Neural cell (in vitro differentiated cells): ENCODE measurements at regions not wholly inside any gene's neighbourhood (a gene's known extent, or its start where the extent isn't known, plus 50 kb on each side); places are given as distances from the start of the nearest gene placed in this dataset.

Source experiments
- H2AFZ ChIP-seq: fragments of 200-600, 300-800 bp; sonication (generic), shearing (Covaris generic); 2 replicates; pipeline ENCODE4 v1.6.0; 2014; ENCODE audit warnings: low read depth, mild to moderate bottlenecking, antibody characterized with exemption, low read length, moderate library complexity
- H3F3A ChIP-seq: fragments of 200-600 bp; shearing (Covaris generic); 2 replicates; pipeline ENCODE4 v1.6.1; 2016; ENCODE audit warnings: mild to moderate bottlenecking, moderate library complexity, mixed read lengths, antibody characterized with exemption, low read length; ENCODE audit not compliant: insufficient read depth, poor library complexity, severe bottlenecking
- H3K27ac ChIP-seq: fragments of 200-600, 300-800 bp; sonication (generic), shearing (Covaris generic); 2 replicates; pipeline ENCODE4 v1.5.1; 2014; ENCODE audit warnings: mild to moderate bottlenecking, low read length, moderate library complexity
- H3K27me3 ChIP-seq: fragments of 300-800, 200-600 bp; sonication (generic), shearing (Covaris generic); 2 replicates; pipeline ENCODE4 v1.6.0; 2014; ENCODE audit warnings: mild to moderate bottlenecking, low read depth, low read length, moderate library complexity; ENCODE audit not compliant: insufficient read depth
- H3K36me3 ChIP-seq: fragments of 300-800, 200-600 bp; sonication (generic), shearing (Covaris generic); 2 replicates; pipeline ENCODE4 v1.5.1; 2014; ENCODE audit warnings: mild to moderate bottlenecking, antibody characterized with exemption, low read length, moderate library complexity; ENCODE audit not compliant: insufficient read depth
- H3K4me2 ChIP-seq: fragments of 300-800, 200-600 bp; sonication (generic), shearing (Covaris generic); 2 replicates; pipeline ENCODE4 v1.6.0; 2014; ENCODE audit warnings: mild to moderate bottlenecking, low read length
- H3K4me3 ChIP-seq: fragments of 300-800, 200-600 bp; sonication (generic), shearing (Covaris generic); 2 replicates; pipeline ENCODE4 v1.5.1; 2014; ENCODE audit warnings: mild to moderate bottlenecking, low read length, moderate library complexity
- H3K79me2 ChIP-seq: fragments of 200-600 bp; shearing (Covaris generic); replicated peaks from 2 replicates; pipeline ENCODE4 v1.6.0; 2014; ENCODE audit warnings: mild to moderate bottlenecking, low read length, moderate library complexity; ENCODE audit not compliant: insufficient read depth
- H3K9ac ChIP-seq: fragments of 300-800, 200-600 bp; sonication (generic), shearing (Covaris generic); 2 replicates; pipeline ENCODE4 v1.6.1; 2016; ENCODE audit warnings: mild to moderate bottlenecking, low read length, mixed read lengths
- H3K9me2 ChIP-seq: fragments of 200-600 bp; shearing (Covaris generic); 2 replicates; pipeline ENCODE4 v1.6.1; 2016; ENCODE audit warnings: mild to moderate bottlenecking, low read length, mixed read lengths; ENCODE audit not compliant: insufficient read depth
- H3K9me3 ChIP-seq: fragments of 200-600, 300-800 bp; sonication (generic), shearing (Covaris generic); 2 replicates; pipeline ENCODE4 v1.6.1; 2016; ENCODE audit warnings: mild to moderate bottlenecking, mixed run types, low read length, moderate library complexity, mixed read lengths
- H4K20me1 ChIP-seq: fragments of 200-600 bp; shearing (Covaris generic); 2 replicates; pipeline ENCODE4 v1.6.1; 2016; ENCODE audit warnings: mild to moderate bottlenecking, mixed run types; ENCODE audit not compliant: insufficient read depth
- EP300 ChIP-seq: fragments of 450-650 bp; conservative IDR thresholded peaks from 2 replicates; pipeline ENCODE4 v1.6.1; 2014; ENCODE audit warnings: antibody characterized with exemption, mild to moderate bottlenecking, moderate library complexity; ENCODE audit not compliant: poor library complexity, severe bottlenecking
- EZH2 ChIP-seq: fragments of 200-600, 300-800 bp; shearing (Covaris generic), sonication (generic); IDR thresholded peaks from 2 replicates; pipeline ENCODE4 v1.6.1; 2014; ENCODE audit warnings: antibody characterized with exemption, low read length, borderline replicate concordance, mild to moderate bottlenecking; ENCODE audit not compliant: insufficient read depth, poor library complexity, severe bottlenecking
- MXI1 ChIP-seq: fragments of 450-650 bp; conservative IDR thresholded peaks from 2 replicates; pipeline ENCODE4 v1.6.1; 2014; ENCODE audit warnings: antibody characterized with exemption, mild to moderate bottlenecking; ENCODE audit not compliant: poor library complexity, severe bottlenecking
- POLR2AphosphoS5 ChIP-seq: IDR thresholded peaks from 2 replicates; pipeline ENCODE4 v1.6.1; 2012
- RAD21 ChIP-seq: fragments of 450-650 bp; conservative IDR thresholded peaks from 2 replicates; pipeline ENCODE4 v1.6.1; 2014; ENCODE audit warnings: antibody characterized with exemption, mild to moderate bottlenecking, moderate library complexity
- SMC3 ChIP-seq: fragments of 450-650 bp; conservative IDR thresholded peaks from 2 replicates; pipeline ENCODE4 v1.6.1; 2014; ENCODE audit warnings: antibody characterized with exemption, mild to moderate bottlenecking, moderate library complexity; ENCODE audit not compliant: poor library complexity
- TAF1 ChIP-seq: IDR thresholded peaks from 2 replicates; pipeline ENCODE4 v1.6.1; 2012; ENCODE audit warnings: low read depth
- TF ChIP-seq, protein P1 (sequence below): IDR thresholded peaks from 2 replicates; pipeline ENCODE4 v1.6.1; 2012; ENCODE audit warnings: borderline replicate concordance
- TF ChIP-seq, protein P2 (sequence below): fragments of 450-650 bp; IDR thresholded peaks from 2 replicates; pipeline ENCODE4 v1.5.1; 2014; ENCODE audit warnings: antibody characterized with exemption, mild to moderate bottlenecking, moderate library complexity; ENCODE audit not compliant: poor library complexity, severe bottlenecking

DNA sequence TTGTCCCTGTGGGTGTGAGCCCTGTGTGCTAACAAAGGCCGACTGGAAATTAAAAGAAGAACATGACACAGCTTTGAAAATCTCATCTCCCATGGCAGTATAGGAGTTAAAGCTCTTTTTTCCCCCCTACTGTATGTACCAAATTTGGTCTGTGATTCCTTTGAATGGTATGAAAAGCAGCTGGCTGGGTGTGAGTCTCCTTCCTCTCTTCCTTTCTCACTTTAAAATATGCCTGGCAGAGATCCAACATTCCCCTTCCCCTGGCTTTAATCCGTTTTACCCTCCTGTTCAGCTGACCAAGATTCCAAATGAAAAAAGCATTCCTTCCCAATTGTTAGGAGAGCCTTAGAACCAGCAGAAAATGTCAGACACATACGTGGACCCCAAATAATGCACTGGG lies 225.0 kb upstream of the CELF2 start:
- Histone ChIP-seq H4K20me1 (no peaks in the 10 kb centered on the region), H3K36me3 (no peaks in the 10 kb centered on the region), H3K4me2 (no peak overlapping the region), H3K4me3 (no peak overlapping the region), H3K9me2 (no peaks in the 10 kb centered on the region), H3K79me2 (no peaks in the 10 kb centered on the region), H3K9me3 (no peaks in the 10 kb centered on the region), H3F3A (no peaks in the 10 kb centered on the region), H2AFZ (no peak overlapping the region), H3K9ac (no peak overlapping the region), H3K27me3 (no peaks in the 10 kb centered on the region), H3K27ac (no peak overlapping the region)
- TF ChIP-seq EP300 (no peak), POLR2AphosphoS5 (no peak), SMC3 (no peak), MXI1 (no peak), TAF1 (no peak), EZH2 (no peak), RAD21 (no peak)
- TF ChIP-seq, protein P1, sequence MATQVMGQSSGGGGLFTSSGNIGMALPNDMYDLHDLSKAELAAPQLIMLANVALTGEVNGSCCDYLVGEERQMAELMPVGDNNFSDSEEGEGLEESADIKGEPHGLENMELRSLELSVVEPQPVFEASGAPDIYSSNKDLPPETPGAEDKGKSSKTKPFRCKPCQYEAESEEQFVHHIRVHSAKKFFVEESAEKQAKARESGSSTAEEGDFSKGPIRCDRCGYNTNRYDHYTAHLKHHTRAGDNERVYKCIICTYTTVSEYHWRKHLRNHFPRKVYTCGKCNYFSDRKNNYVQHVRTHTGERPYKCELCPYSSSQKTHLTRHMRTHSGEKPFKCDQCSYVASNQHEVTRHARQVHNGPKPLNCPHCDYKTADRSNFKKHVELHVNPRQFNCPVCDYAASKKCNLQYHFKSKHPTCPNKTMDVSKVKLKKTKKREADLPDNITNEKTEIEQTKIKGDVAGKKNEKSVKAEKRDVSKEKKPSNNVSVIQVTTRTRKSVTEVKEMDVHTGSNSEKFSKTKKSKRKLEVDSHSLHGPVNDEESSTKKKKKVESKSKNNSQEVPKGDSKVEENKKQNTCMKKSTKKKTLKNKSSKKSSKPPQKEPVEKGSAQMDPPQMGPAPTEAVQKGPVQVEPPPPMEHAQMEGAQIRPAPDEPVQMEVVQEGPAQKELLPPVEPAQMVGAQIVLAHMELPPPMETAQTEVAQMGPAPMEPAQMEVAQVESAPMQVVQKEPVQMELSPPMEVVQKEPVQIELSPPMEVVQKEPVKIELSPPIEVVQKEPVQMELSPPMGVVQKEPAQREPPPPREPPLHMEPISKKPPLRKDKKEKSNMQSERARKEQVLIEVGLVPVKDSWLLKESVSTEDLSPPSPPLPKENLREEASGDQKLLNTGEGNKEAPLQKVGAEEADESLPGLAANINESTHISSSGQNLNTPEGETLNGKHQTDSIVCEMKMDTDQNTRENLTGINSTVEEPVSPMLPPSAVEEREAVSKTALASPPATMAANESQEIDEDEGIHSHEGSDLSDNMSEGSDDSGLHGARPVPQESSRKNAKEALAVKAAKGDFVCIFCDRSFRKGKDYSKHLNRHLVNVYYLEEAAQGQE: no peak
- TF ChIP-seq, protein P2, sequence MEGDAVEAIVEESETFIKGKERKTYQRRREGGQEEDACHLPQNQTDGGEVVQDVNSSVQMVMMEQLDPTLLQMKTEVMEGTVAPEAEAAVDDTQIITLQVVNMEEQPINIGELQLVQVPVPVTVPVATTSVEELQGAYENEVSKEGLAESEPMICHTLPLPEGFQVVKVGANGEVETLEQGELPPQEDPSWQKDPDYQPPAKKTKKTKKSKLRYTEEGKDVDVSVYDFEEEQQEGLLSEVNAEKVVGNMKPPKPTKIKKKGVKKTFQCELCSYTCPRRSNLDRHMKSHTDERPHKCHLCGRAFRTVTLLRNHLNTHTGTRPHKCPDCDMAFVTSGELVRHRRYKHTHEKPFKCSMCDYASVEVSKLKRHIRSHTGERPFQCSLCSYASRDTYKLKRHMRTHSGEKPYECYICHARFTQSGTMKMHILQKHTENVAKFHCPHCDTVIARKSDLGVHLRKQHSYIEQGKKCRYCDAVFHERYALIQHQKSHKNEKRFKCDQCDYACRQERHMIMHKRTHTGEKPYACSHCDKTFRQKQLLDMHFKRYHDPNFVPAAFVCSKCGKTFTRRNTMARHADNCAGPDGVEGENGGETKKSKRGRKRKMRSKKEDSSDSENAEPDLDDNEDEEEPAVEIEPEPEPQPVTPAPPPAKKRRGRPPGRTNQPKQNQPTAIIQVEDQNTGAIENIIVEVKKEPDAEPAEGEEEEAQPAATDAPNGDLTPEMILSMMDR: no peak

DNA sequence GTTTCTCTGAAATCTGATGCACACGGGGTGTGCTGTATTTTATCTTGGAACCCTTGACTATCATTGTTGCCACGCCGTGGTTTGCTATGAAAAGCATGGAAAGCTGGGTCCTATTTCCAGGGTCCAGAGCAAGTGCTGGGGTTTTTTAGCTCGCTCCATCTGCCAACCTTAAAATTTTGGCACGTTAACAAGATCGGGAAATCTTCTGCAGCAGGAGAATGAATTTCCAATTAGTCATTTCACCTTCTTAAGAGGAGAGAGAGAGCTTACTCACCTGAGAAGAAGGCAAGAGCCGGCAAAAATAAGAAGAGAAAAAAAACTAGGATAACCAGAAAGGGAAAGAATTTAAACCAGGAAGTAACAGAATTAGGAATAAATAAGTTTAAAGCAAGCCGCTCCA lies 223.6 kb upstream of the CELF2 start:
- Histone ChIP-seq H3K36me3 (no peaks in the 10 kb centered on the region), H3K4me3 (no peak overlapping the region), H4K20me1 (no peaks in the 10 kb centered on the region), H3K27ac (no peak overlapping the region), H3K79me2 (no peaks in the 10 kb centered on the region), H2AFZ (no peak overlapping the region), H3K9me2 (no peaks in the 10 kb centered on the region), H3K9ac (no peak overlapping the region), H3K4me2 (no peak overlapping the region), H3K9me3 (no peaks in the 10 kb centered on the region), H3K27me3 (no peaks in the 10 kb centered on the region), H3F3A (no peaks in the 10 kb centered on the region)
- TF ChIP-seq, protein P2: no peak
- no peak for TF ChIP-seq TAF1
